Stimulated activated CD4-positive, alpha-beta T cell treated with anti-CD3 and anti-CD28 coated beads, Interleukin-2, amount 100 ng/mL, for 48 hours (primary cell): ENCODE measurements at regions not wholly inside any gene's neighbourhood (a gene's known extent, or its start where the extent isn't known, plus 50 kb on each side); places are given as distances from the start of the nearest gene placed in this dataset.

Experiments
- DNase-seq, 2 donors: peaks; one replicate each; pipeline ENCODE4 v3.0.0-alpha.2; 2020

- DNase-seq, result no peak
Measured at GRCh38 chr3:178456621-178457285, 79.5 kb upstream of the KCNMB2 start.

GRCh38 chr3:178457511-178457910 lies 78.7 kb upstream of the KCNMB2 start:
- DNase-seq, result no peak

- no peak for DNase-seq
Measured at GRCh38 chr3:178458313-178459037, 77.8 kb upstream of the KCNMB2 start.

DNA sequence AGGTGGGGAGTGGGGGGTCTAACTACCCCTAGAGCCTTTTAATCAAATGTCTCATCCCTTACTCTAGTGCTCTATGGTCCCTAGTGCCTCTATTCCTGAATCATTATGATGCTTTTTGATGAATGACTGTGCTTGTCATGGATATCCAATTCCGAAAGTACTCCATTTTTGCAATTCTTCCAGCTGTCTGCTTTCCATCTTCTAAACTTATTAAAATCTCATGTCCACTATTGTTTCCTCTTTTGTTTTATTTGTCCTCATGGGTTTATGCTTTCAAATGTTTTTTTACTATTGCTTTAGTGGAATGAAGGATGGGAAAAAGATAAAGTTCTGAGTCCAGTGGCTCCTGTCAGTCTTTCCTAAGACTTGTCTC lies 77.2 kb upstream of the KCNMB2 start:
- DNase-seq, result no peak

DNA sequence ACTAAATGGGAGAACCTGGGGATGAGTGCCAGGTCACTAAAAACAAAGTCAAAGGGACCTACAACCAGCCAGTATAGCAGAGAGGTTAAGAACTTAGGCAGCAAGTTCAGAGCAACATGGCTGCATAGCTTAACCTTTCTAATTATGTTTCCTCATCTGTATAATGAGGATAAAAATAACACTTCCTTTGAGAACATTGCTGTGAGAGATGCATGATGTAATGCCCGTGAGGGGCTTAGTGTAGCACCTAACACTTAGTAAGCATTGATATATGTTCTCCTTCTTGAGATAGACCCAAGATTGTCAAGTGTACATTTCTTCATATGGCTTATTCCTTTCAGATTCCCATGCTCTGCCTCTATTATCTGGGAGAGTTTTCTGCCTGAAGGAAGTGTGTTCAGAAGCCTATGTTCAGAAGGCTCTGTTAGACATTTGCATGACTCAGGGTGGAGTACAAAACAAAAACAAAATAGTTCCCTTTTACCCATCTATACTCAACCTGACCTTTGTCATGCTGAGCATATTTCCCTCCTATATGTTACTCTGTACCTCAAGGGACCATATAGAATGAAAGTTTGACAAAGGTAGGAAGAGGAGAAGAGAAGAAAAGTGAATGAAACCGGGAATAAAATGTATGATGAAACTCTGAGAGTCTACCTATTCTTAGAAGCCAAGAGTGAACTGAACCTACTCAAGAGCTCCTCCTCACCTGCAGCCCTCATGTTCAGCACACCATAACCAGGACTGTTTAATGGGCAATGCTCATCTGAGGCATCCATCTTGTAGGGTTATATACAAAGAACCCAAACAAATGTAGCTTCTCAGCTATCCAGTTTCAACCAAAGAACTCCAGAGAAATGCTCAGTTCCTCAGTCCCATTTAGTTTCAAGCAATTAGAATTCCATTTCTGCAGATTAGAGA lies 70.7 kb upstream of the KCNMB2 start:
- no peak for DNase-seq

GRCh38 chr3:178472941-178473340 lies 63.3 kb upstream of the KCNMB2 start:
- DNase-seq, result no peak

- no peak for DNase-seq
Measured at GRCh38 chr3:178474526-178474925, 61.7 kb upstream of the KCNMB2 start.

DNA sequence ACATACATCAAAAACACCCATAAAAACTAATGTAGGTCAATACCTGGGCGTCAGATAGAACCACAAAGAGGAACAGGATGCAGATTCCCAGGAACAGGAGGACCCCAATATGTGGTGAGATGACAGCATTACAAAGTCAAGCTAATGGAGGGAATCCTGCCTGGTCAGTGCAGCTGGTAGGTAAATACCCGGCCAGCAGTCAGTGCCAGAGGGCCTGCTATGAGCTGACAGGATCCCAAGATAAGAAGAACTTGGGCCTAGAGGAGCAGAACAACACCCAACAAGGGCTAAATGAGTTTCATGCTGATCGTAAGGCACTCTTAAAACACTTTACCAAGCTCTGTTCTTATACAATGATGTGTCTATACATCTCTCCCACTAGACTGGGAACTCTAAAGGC lies 61.2 kb upstream of the KCNMB2 start:
- no peak for DNase-seq

DNA sequence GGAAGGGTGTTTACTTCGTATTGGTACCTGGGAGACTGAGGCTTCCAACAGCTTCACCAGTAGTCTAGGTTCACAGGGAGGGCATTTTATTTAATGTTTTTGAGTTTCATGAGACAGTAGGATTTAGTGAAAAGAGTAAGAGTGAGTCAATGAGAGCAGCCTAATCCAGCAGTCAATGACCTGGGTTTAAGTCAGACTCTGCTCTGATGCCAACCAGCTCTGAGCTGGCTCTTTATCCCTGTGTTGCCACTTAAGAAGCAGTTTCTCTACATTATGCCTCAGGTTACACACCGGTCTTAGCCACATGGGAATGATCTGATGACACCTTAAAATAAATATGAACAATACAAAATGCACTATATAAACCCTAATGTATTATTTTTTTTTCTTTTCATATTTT lies 59.4 kb upstream of the KCNMB2 start:
- no peak for DNase-seq

DNA sequence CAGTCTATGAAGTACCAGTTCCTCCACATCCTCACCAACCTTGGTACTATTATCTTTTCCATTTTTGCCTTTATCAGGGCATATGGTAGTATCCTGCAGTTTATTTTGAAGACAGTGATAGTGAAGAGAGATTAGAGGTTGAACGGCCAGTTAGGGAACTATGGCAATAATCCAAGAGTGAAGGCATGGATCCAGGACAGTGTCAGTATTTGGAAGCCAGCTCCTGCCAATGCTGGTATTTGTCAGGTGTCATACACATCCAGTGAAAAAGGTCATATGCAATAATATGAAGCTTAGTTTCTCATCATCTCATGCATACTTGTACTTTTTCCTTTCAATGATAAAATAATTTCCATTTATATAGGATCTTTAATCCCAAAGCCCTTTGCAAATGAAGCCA lies 56.8 kb upstream of the KCNMB2 start:
- DNase-seq, result no peak

DNA sequence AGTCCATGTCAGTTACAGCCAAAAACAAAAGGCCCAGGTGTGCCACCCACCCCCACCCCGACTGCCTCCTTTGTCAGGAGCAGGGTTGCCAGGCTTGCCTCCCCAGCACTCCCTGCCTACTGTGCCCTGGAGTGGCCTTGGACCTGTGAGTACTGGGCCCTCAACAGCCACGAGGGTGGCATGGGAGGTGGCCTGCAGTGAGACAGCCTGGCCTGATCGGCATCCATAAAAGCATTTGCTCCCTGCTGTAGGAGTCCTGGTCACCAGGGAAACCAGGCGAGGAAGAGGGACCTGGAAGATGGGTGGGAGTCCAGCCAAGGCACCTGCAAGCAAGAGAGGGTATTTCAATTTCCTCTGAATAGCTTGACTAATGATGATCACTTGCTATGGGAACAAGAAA lies 56.4 kb upstream of the KCNMB2 start:
- DNase-seq, result no peak

- DNase-seq, result no peak
Measured at GRCh38 chr3:178480274-178480673, 56.0 kb upstream of the KCNMB2 start.

DNA sequence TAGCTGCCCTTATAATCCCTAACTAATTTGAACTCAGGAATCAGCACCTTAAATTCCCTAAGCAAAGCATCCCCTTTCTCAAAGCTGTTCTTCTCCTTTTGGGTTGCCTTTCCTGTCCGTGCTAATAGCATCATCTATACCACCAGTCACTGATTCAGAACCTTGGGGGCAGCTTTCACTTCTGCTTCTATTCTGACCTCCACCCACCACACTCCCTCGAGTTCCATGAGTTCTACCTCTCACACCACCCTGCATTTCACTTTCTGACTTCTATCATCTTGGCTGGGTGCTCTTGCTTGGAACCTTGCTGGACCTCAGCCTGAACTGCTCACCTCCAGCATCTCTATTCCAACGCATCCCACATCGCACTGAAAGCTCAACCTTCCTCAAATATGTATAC lies 55.4 kb upstream of the KCNMB2 start:
- DNase-seq, result no peak

DNA sequence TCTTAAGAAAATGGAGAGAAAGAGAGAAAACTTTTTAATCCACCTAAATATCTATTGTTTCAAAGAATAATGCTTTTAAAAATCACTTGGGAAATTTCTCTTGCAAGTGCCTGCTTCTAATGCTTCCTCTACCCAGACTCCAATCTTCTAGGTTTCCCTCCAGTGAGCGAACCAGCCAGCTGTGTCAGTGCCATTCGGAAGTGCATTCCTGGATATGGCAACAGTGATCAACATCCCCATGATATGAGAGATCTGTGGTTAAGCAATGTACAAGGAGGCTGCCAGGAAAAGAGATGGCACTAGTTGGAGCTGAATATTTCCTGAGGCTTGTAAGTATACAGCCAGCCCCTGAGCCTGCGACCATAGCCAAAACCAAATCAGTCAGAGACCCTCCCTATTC lies 53.3 kb upstream of the KCNMB2 start:
- DNase-seq, result no peak

- DNase-seq, result no peak
Measured at GRCh38 chr3:178483704-178484103, 52.5 kb upstream of the KCNMB2 start.

DNA sequence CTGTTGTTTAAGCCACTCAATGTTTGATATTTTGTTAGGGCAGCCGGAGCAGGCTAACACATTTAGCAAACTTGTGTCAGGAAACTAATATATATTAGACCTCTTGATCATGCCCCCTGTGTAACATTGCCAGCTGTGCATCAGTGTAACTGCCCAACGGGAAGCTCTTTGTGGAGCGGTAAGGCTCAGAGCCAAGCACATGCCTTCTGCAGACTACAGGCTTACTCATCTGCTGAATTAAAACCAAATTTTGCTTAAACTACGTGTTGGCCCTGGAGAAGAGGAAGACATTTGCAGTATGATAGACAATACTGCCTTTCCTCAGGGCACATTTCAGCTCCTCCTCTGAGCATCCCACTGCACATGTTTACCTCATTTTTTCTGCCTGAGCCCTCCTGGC lies 50.5 kb upstream of the KCNMB2 start:
- DNase-seq, result no peak
